GM19395 (cell line): ENCODE measurements at regions not wholly inside any gene's neighbourhood (a gene's known extent, or its start where the extent isn't known, plus 50 kb on each side); places are given as distances from the start of the nearest gene placed in this dataset.

ENCODE experiments used
- ATAC-seq: cut with Tn5 transposase; IDR thresholded peaks from one replicate; pipeline ENCODE4 v1.9.1; 2021; ENCODE audit warnings: mild to moderate bottlenecking, moderate library complexity; ENCODE audit not compliant: unreplicated experiment

- peak; percentile 10 for ATAC-seq
Observed at GRCh38 chr11:10641912-10642697, 51.5 kb downstream of the IRAG1 start.

DNA sequence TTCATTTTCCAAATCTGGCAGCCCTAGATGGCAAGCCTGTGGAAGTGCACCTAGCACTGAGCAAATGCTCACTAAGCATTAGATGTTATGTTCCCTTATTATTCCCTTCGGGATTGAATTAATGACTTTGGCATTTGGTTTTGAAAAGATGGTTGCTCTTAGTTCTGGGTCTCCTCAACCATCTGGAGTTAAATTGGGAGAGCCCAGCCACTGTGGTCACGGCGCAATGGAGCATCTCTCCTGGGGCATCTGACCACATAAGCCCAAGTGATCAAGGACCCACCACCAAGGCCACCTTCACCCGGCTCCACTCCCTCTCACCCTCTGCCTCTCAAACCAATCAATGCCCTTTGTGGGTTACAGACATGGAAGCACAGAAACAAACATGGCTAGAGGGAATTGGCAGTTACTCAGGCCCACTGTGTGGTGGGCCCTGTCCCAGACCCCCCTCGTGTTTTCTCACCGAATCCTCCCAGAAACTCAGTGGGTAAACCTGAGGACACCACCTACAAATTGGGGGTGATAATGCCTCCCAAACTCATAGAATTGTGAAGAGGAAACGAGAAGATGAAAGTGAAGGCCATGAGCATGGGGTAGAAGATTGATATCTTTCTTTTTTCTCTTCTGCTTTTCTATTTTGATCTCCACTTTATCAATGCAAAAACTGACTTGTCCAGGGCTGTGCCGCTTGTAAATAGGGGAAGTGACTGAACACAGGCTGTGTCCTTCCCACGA lies 52.2 kb downstream of the IRAG1 start:
- ATAC-seq = peak; percentile 88

DNA sequence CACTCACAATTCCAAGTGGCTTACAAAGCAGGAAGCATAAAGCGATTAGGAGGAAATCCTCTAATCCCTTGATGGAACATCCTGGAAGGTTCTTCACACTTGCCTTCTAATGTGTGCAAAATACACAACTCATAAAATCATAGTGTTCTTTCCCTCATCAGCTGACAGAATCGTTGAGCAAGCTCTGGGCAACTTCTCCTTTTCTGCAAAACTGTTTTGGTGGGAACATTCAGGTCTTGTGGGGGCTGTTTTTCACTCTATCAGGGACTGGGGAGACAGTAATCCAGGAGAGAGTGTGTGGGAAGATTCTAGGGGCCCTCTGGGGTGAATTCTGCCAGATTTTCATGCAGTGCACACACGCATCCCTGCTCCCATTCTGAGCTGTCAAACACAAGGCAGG lies 53.2 kb downstream of the IRAG1 start:
- no peak for ATAC-seq

GRCh38 chr11:10639350-10639749 lies 54.2 kb downstream of the IRAG1 start:
- no peak for ATAC-seq

GRCh38 chr11:10638316-10638925 lies 55.1 kb downstream of the IRAG1 start:
- ATAC-seq = no peak

DNA sequence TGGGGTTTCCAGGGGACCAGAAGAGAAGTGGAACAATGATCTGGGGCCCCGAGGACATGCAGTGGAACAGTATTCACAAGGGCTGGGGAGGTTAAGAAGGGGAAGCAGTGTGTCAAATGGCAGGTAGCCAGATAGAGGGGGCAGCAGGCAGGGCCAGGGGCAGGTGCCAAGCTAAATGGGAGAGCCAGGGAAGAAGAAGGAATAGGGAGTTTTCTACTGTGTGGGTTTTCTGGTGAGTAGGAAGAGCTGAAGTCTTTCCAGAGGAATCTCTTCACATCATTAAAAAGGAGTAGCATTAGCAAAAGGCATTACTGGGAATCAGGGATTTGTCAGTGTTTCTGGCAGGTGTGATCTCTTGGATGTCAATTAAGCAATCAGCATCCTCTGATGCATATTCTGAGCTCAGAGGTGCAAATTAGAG lies 55.8 kb downstream of the IRAG1 start:
- no peak for ATAC-seq

DNA sequence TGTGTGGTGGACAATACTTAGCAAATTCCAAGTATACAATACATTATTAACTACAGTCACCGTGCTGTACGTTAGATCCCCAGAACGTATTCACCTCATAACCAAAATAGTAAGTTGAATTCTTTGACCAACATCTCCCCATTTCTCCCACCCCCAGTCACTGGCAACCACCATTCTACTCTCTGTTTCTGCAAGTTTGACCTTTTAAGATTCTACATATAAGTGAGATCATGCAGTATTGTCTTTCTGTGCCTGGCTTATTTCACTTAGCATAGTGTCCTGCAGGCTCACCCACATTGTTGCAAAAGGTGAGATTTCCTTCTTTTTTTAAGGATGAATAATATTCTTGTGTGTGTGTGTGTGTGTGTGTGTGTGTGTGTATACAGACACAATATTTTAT lies 59.1 kb downstream of the IRAG1 start:
- no peak for ATAC-seq

DNA sequence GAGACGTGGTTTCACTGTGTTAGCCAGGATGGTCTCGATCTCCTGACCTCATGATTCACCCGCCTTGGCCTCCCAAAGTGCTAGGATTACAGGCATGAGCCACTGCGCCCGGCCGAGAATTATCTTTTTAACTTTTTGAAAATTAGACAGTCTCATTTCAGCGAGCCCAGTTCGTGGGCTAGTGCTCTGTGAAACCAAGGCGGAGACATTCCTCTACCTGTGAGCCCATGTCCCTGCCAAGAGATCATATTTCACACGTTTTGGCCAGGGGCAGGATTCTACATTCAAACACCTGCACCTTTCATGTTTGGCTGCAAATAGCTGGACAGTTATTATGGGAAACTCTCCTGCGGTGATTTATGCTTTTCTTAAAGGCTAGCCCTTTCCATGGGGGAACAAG lies 60.3 kb downstream of the IRAG1 start:
- no peak for ATAC-seq

DNA sequence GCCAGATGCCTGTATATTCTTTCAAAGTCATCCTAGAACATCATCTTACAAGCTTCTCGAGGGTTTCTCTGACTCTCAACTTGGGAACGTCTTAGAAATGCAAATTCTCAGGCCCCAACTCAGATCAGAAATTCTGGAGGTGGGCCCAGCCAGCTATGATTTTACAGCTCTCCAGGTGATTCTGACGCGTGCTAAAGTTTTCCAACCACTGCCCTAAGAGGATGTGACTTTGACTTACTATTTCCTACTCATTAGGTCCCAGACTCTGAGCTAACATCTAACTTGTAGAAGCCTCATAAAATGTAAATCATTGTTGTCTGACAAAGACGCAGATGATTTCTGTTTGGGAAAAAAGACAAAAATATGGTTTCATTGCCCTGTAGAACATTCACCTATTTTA lies 61.1 kb downstream of the IRAG1 start:
- ATAC-seq = no peak

DNA sequence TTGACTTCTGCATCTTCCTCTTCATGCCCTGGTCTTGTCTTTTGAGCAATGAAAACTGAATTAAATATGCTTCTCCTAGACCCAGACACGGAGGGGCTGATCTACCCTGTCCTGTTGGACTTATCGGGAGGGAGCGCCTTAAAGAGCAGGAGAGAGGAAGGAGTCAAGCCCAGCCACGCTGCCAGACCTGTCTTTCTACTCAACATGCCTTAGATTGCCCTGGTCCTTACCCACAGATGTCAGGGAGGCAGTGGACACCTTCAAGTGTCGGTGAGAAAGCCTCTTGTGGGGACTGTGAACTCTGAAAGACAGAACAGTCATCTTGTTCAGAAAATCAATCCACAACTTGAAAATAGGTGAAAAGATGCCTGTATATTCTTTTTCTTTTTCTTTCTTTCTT lies 61.8 kb downstream of the IRAG1 start:
- no peak for ATAC-seq

GRCh38 chr11:10629411-10630002 lies 61.0 kb upstream of the LYVE1 start:
- no peak for ATAC-seq

DNA sequence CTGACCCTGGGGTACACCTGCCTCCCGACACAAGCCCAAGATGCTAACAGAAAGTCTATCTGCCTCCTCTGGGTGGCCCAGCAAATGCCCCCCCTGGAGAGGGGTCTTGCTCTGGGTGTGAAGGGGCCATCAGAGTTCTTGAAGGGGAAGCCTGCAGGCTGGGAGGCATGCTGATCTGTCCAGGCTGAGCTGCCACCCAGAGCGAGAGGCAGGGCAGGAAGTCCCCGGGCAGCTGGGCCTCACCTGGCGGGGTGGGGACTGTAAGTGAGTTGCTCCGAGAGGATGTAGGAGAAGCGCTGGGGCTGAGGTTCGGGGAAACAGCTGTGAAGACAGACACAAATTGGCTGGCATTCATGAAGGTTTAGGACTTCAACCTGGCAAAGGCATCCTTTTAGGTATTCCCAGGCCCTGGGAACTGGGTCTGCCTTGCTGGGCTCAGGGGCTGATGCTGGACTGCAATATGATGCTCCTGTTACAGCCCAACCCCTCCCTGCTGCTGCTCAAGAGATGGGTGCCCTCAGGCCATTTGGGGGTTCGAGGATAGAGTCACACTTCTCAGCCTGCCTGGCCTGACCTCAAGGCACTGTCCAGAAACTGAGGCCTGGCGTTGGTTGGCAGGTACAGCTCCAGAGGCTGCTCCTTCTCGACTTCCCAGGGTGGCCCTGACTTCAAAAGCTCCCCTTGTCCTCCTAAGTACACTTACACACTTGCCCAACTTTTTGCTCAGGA lies 60.2 kb upstream of the LYVE1 start:
- no peak for ATAC-seq

GRCh38 chr11:10627816-10628215 lies 59.4 kb upstream of the LYVE1 start:
- ATAC-seq = no peak

GRCh38 chr11:10627291-10627690 lies 58.8 kb upstream of the LYVE1 start:
- ATAC-seq = no peak

- ATAC-seq = no peak
Observed at GRCh38 chr11:10625982-10626311, 57.5 kb upstream of the LYVE1 start.

DNA sequence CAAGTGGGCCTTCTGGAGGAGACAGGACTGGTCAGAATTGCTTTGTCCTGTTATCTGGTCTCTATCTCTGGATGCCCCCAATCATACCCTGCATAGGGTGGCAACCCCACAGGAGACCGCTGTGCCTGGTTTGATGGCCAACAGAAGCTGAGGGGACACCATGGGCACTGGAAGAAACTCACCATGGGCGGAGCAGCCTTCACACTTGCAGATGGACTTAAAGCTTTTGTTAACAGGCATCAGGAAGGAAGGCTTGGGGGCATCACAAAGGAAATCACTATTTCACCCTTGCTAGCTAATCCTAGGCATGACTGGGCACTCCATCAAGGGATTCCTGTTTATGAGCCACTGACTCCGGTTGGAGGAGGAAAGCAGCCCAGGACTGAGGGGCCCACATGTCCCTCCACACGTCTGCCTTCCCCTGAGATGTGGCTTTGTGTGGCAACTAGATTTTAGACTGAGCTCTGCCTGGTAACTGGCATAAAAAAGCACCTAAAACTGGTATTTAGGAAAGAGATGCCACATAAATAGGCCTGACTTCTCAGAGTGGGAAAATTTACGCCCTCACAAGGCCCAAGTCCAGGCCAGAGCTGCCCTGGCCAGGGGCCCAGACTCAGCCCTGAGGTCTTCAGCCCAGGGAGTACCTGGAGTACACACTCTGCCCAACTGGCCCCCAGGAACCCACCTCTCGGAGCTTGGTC lies 57.0 kb upstream of the LYVE1 start:
- ATAC-seq = no peak

DNA sequence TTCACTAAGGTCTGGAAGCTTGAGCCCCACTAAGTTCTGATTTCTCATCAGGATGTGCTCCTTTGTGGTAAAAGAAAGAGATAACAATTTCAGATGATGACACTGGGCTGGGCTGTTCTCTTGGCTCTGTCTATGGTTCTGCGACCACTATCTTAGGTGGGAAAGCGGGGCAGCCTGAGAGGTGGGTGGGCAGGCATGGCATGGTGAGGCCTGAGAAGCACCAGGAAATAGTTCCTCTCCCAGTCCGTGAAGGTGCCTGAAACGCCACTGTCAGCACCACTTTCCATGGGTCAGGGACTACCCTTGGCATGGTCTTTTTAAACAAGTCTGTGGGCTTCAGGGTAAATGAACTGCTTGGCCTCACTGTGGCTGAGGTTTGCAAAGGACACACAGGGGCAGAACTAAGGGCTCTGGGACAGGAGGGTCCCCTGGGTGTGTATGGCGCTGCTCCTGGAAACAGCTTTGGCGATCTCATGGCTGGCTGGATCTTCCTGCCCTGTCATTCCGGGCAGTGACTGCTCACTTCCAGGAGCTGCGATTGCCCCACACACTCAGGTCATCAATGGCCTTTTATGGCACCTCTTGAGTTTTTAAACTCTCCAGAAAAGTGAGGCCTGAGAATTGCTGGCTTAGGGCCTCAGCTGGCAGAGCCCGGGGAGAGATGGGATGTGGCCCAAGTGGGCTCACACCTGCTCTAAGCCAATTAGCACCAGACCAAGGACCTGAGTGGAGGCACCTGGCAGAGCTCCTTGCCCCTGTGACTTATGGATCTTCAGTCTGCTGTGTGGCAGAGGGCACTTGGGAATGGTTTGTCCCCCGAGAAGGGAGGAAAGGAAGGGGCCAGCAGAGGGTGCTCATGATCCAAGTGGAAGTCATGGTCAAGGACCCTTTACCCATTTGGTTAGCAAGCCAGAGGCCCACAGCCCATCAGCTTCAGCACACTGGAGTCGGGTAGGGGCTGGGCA lies 55.6 kb upstream of the LYVE1 start:
- no peak for ATAC-seq

DNA sequence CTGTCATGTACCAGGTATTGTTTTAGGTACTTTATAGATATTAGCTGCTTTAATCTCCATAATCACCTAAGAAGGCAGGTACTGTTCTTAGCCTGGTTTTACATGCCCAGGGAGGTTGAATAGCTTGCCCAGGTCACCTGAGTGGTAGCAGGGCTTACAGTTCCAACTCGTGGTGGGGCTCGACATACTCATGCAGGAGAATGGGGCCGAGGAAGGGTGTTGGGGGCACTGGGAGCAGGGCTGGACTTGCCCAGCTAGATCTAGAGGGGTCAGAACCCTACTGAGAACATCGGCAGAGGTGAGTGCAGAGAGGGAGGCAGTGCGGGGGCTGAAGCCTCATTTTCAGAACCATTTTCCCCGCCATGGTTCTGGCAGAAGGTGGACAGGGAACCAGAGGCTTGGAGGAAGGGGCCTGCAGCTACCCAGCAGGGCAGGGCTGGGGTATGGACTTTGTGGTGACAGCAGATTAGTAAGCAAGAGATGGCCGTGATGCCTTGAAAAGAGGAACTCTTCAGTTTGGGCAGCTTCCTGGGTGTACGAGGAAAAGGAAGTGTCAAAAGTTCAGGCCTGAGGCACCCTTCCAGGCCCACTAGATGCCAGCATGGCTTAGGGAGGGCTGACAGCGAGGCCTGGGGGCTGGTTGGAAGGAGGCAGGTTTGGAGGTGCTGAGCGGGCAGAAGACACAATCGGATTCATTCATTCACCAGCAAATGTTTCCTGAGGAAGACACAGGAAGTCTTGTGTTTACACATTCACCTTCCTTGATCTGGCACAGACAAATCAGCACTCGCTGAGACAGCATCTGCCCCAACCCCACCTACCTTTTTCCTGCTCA lies 54.7 kb upstream of the LYVE1 start:
- ATAC-seq = no peak
